IMR-90 (cell line): ENCODE measurements at regions not wholly inside any gene's neighbourhood (a gene's known extent, or its start where the extent isn't known, plus 50 kb on each side); places are given as distances from the start of the nearest gene placed in this dataset.

Experiments
- ATAC-seq: fragments of 200-7000 bp; cut with Tn5 transposase; 2 replicates; pipeline ENCODE4 v1.9.1; 2020; ENCODE audit warnings: low read depth, mild to moderate bottlenecking, moderate library complexity
- BruUV-seq: library from RNA; stranded (reverse); fragments of 400-500 nt; replicated peaks from 2 replicates; lab custom pipeline; 2021; lab: Mats Ljungman, UMichigan
- CTCF ChIA-PET: fragments of 300-600 bp; formaldehyde crosslinking; extraction: SDS; loops from one replicate; lab custom pipeline; 2021; ENCODE audit warnings: antibody characterized with exemption; lab: Yijun Ruan, JAX
- POLR2A ChIA-PET: fragments of 300-600 bp; sonication (Branson Sonifier 250); formaldehyde crosslinking; loops from one replicate; lab custom pipeline; 2022; ENCODE audit warnings: antibody characterized with exemption; ENCODE audit not compliant: unreplicated experiment; lab: Charles Lee
- DNase-seq: peaks from one replicate; pipeline ENCODE4 v3.0.0; 2013
- H2AFZ ChIP-seq: replicated peaks from 2 replicates; pipeline ENCODE3; 2013; ENCODE audit warnings: low read length, mild to moderate bottlenecking; ENCODE audit not compliant: poor library complexity
- H2AK5ac ChIP-seq: 2 replicates; pipeline ENCODE4 v1.6.1; 2013; ENCODE audit warnings: low read depth, low read length, inconsistent platforms
- H2AK9ac ChIP-seq: replicated peaks from 2 replicates; pipeline ENCODE3; 2013; ENCODE audit warnings: mild to moderate bottlenecking, low read depth, low read length, moderate library complexity; ENCODE audit not compliant: poor library complexity
- H2BK120ac ChIP-seq: 2 replicates; pipeline ENCODE4 v1.6.1; 2013; ENCODE audit warnings: low read depth, low read length, inconsistent platforms
- H2BK15ac ChIP-seq: 3 replicates; pipeline ENCODE4 v1.6.1; 2013; ENCODE audit warnings: low read depth, low read length, inconsistent platforms
- H2BK20ac ChIP-seq: 2 replicates; pipeline ENCODE4 v1.6.1; 2013; ENCODE audit warnings: low read depth, mild to moderate bottlenecking, inconsistent platforms, low read length, moderate library complexity
- H2BK5ac ChIP-seq: 2 replicates; pipeline ENCODE4 v1.6.1; 2013; ENCODE audit warnings: mild to moderate bottlenecking, low read depth, low read length, inconsistent platforms; ENCODE audit not compliant: poor library complexity, severe bottlenecking
- H3K14ac ChIP-seq: replicated peaks from 2 replicates; pipeline ENCODE4 v1.6.1; 2013; ENCODE audit warnings: low read depth, low read length, inconsistent platforms
- H3K18ac ChIP-seq: 2 replicates; pipeline ENCODE4 v1.6.1; 2013; ENCODE audit warnings: low read depth, low read length, control low read depth
- H3K23ac ChIP-seq: 2 replicates; pipeline ENCODE4 v1.6.1; 2013; ENCODE audit warnings: low read depth, low read length, inconsistent platforms
- H3K27ac ChIP-seq: 2 replicates; pipeline ENCODE4 v1.5.1; 2013; ENCODE audit warnings: mild to moderate bottlenecking, control low read depth, low read length; ENCODE audit not compliant: insufficient read depth
- H3K27me3 ChIP-seq: 2 replicates; pipeline ENCODE4 v1.6.1; 2013; ENCODE audit warnings: low read length; ENCODE audit not compliant: control insufficient read depth, insufficient read depth
- H3K36me3 ChIP-seq: 2 replicates; pipeline ENCODE4 v1.6.1; 2013; ENCODE audit warnings: low read length, mixed read lengths; ENCODE audit not compliant: control insufficient read depth, insufficient read depth
- H3K4ac ChIP-seq: 2 replicates; pipeline ENCODE4 v1.6.1; 2013; ENCODE audit warnings: low read depth, low read length, inconsistent platforms
- H3K4me1 ChIP-seq: 2 replicates; pipeline ENCODE4 v1.6.1; 2013; ENCODE audit warnings: low read length, mixed read lengths; ENCODE audit not compliant: control insufficient read depth, insufficient read depth
- H3K4me2 ChIP-seq: 2 replicates; pipeline ENCODE4 v1.6.1; 2013; ENCODE audit warnings: low read depth, mild to moderate bottlenecking, control low read depth, low read length, moderate library complexity
- H3K4me3 ChIP-seq: 2 replicates; pipeline ENCODE4 v1.5.1; 2013; ENCODE audit warnings: low read depth, mild to moderate bottlenecking, control low read depth, low read length, moderate library complexity; ENCODE audit not compliant: insufficient read depth
- H3K56ac ChIP-seq: 2 replicates; pipeline ENCODE4 v1.6.1; 2013; ENCODE audit warnings: low read length, inconsistent platforms; ENCODE audit not compliant: insufficient read depth; ENCODE audit errors: extremely low read depth
- H3K79me1 ChIP-seq, 2 experiments: 2 replicates each; pipeline ENCODE4 v1.6.1; 2013; ENCODE audit warnings: low read length in 2 of 2, inconsistent platforms in 1 of 2, low read depth in 1 of 2
- H3K9ac ChIP-seq: 2 replicates; pipeline ENCODE4 v1.6.1; 2013; ENCODE audit warnings: low read depth, low read length, control low read depth
- H3K9me1 ChIP-seq: 2 replicates; pipeline ENCODE4 v1.6.1; 2013; ENCODE audit warnings: low read length, inconsistent platforms; ENCODE audit not compliant: insufficient read depth
- H3K9me3 ChIP-seq: 2 replicates; pipeline ENCODE4 v1.6.1; 2013; ENCODE audit warnings: low read length; ENCODE audit not compliant: control insufficient read depth, insufficient read depth
- H4K20me1 ChIP-seq: 2 replicates; pipeline ENCODE4 v1.6.1; 2013; ENCODE audit warnings: low read length, inconsistent platforms; ENCODE audit not compliant: insufficient read depth
- H4K5ac ChIP-seq: 2 replicates; pipeline ENCODE4 v1.6.1; 2013; ENCODE audit warnings: mild to moderate bottlenecking, low read depth, low read length, control low read depth
- H4K8ac ChIP-seq, 2 experiments: 2 replicates each; pipeline ENCODE4 v1.6.1; 2013; ENCODE audit warnings: low read depth in 2 of 2, low read length in 2 of 2, control low read depth in 1 of 2, inconsistent platforms in 1 of 2
- H4K91ac ChIP-seq: 2 replicates; pipeline ENCODE4 v1.6.1; 2013; ENCODE audit warnings: low read depth, low read length, inconsistent platforms; ENCODE audit not compliant: insufficient read depth
- CEBPB ChIP-seq: IDR thresholded peaks from 2 replicates; pipeline ENCODE4 v1.6.1; 2012; ENCODE audit warnings: low read depth, low read length, improper control_type of control experiment
- FOS ChIP-seq: fragments of 150-350 bp; IDR thresholded peaks from 2 replicates; pipeline ENCODE4 v1.6.1; 2016; ENCODE audit warnings: low read depth, low read length
- MAFK ChIP-seq: IDR thresholded peaks from 2 replicates; pipeline ENCODE4 v1.6.1; 2012; ENCODE audit warnings: low read depth, low read length, improper control_type of control experiment
- MAZ ChIP-seq: IDR thresholded peaks from 2 replicates; pipeline ENCODE4 v1.6.1; 2012; ENCODE audit warnings: low read depth, mild to moderate bottlenecking, low read length, improper control_type of control experiment, moderate library complexity, borderline replicate concordance
- MXI1 ChIP-seq: IDR thresholded peaks from 2 replicates; pipeline ENCODE4 v1.6.1; 2012; ENCODE audit warnings: low read depth, mild to moderate bottlenecking, low read length, moderate library complexity, borderline replicate concordance
- NFE2L2 ChIP-seq: fragments of 150-350 bp; IDR thresholded peaks from 2 replicates; pipeline ENCODE4 v1.6.1; 2016; ENCODE audit warnings: low read depth, mild to moderate bottlenecking, low read length
- POLR2A ChIP-seq: IDR thresholded peaks from 2 replicates; pipeline ENCODE4 v1.6.1; 2012; ENCODE audit warnings: mild to moderate bottlenecking, low read depth, low read length
- RAD21 ChIP-seq: IDR thresholded peaks from 2 replicates; pipeline ENCODE4 v1.6.1; 2012; ENCODE audit warnings: low read length, improper control_type of control experiment
- RCOR1 ChIP-seq: IDR thresholded peaks from 2 replicates; pipeline ENCODE4 v1.6.1; 2012; ENCODE audit warnings: mild to moderate bottlenecking, low read length, improper control_type of control experiment; ENCODE audit not compliant: insufficient replicate concordance
- SMC3 ChIP-seq: fragments of 150-350 bp; IDR thresholded peaks from 2 replicates; pipeline ENCODE4 v1.6.1; 2016; ENCODE audit warnings: low read depth, mild to moderate bottlenecking, antibody characterized with exemption, low read length, moderate library complexity
- WGBS, 2 experiments: methylation state at CpG; one replicate each; pipeline versions ENCODE4 v1.1.5 to v1.1.7; 2013; ENCODE audit warnings: missing lambda C conversion rate in 2 of 2; ENCODE audit not compliant: insufficient read length in 1 of 2; ENCODE audit errors: extremely low coverage in 2 of 2; 5-methylcytosine and 5-hydroxymethylcytosine counted together
- dilution Hi-C: fragments of 300-500 bp; cut with HindIII; formaldehyde crosslinking; loops from one replicate; pipeline ENCODE4 v1.14.3; 2018; ENCODE audit warnings: low sequenced_read_pairs; ENCODE audit not compliant: unreplicated experiment
- in situ Hi-C: fragments of 300-500 bp; cut with MboI; formaldehyde crosslinking; loops from 3 replicates; pipeline ENCODE4 v1.14.3; 2019; ENCODE audit warnings: low sequenced_read_pairs, inconsistent platforms, mixed read lengths
- intact Hi-C: fragments of 100-400 bp; cut with micrococcal nuclease; formaldehyde crosslinking; loops from 2 replicates; pipeline ENCODE4 v1.10.0; 2022
- TF ChIP-seq, protein P1 (sequence below): conservative IDR thresholded peaks from 2 replicates; pipeline ENCODE4 v1.5.1; 2012; ENCODE audit warnings: mild to moderate bottlenecking, low read depth, low read length, improper control_type of control experiment
- TF ChIP-seq, protein P2 (sequence below): fragments of 150-350 bp; IDR thresholded peaks from 2 replicates; pipeline ENCODE4 v1.6.1; 2016; ENCODE audit warnings: low read depth, mild to moderate bottlenecking, low read length, moderate library complexity, borderline replicate concordance
- TF ChIP-seq, protein P3 (sequence below): fragments of 150-350 bp; IDR thresholded peaks from 2 replicates; pipeline ENCODE4 v1.6.1; 2017; ENCODE audit warnings: mild to moderate bottlenecking, antibody characterized with exemption, low read length, low read depth

DNA sequence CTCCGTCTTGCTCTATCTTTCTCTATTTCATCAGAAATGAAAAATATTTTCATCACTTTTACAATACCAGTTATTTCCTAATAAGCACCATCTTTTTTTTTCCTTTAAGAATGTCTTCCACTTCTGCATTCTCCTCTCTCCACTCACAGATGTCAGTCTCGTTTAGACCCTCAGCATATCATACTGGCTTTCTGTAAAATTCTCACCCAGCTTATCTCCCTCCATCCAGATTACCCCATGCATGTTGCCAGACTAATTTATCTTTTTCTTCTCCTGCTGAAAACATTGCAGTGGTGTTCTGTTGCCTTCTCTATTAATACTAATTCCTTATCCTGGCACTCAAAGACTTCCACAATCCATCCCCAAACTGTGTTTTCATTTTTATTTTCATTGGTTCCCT is 513.8 kb upstream of the KLF12 start:
- 29% methylated on average over 1 of the region's 2 CpGs; no CpG with 5 or more reads in 1 of the 2 experiments for WGBS, 2 experiments
- H3K18ac ChIP-seq: no peak overlapping the region
- ChIA-PET POLR2A (no interaction called here), CTCF (no interaction called here)
- no peak overlapping the region for H3K4ac ChIP-seq
- no peak overlapping the region for H2BK15ac ChIP-seq
- no peak overlapping the region for H4K5ac ChIP-seq
- H3K27me3 ChIP-seq: no peaks in the 10 kb centered on the region
- ATAC-seq: no peak
- no peak overlapping the region for H2AK5ac ChIP-seq
- H3K56ac ChIP-seq: no peak overlapping the region
- no peak overlapping the region for H4K91ac ChIP-seq
- BruUV-seq: no TSS peak
- H3K9me1 ChIP-seq: no peaks in the 10 kb centered on the region
- no peak overlapping the region for H3K4me2 ChIP-seq
- in situ Hi-C loops (no loop called here), dilution Hi-C loops (no loop called here), intact Hi-C loops (no loop called here)
- no peak overlapping the region for H4K8ac ChIP-seq
- no peak overlapping the region for H2AFZ ChIP-seq
- H3K79me1 ChIP-seq: no peaks in the 10 kb centered on the region
- TF ChIP-seq POLR2A (no peak), SMC3 (no peak), MAZ (no peak), MAFK (no peak), MXI1 (no peak), RAD21 (no peak), RCOR1 (no peak), CEBPB (no peak), FOS (no peak), NFE2L2 (no peak)
- TF ChIP-seq, protein P1, sequence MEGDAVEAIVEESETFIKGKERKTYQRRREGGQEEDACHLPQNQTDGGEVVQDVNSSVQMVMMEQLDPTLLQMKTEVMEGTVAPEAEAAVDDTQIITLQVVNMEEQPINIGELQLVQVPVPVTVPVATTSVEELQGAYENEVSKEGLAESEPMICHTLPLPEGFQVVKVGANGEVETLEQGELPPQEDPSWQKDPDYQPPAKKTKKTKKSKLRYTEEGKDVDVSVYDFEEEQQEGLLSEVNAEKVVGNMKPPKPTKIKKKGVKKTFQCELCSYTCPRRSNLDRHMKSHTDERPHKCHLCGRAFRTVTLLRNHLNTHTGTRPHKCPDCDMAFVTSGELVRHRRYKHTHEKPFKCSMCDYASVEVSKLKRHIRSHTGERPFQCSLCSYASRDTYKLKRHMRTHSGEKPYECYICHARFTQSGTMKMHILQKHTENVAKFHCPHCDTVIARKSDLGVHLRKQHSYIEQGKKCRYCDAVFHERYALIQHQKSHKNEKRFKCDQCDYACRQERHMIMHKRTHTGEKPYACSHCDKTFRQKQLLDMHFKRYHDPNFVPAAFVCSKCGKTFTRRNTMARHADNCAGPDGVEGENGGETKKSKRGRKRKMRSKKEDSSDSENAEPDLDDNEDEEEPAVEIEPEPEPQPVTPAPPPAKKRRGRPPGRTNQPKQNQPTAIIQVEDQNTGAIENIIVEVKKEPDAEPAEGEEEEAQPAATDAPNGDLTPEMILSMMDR: no peak
- TF ChIP-seq, protein P2, sequence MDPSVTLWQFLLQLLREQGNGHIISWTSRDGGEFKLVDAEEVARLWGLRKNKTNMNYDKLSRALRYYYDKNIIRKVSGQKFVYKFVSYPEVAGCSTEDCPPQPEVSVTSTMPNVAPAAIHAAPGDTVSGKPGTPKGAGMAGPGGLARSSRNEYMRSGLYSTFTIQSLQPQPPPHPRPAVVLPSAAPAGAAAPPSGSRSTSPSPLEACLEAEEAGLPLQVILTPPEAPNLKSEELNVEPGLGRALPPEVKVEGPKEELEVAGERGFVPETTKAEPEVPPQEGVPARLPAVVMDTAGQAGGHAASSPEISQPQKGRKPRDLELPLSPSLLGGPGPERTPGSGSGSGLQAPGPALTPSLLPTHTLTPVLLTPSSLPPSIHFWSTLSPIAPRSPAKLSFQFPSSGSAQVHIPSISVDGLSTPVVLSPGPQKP: no peak
- TF ChIP-seq, protein P3, sequence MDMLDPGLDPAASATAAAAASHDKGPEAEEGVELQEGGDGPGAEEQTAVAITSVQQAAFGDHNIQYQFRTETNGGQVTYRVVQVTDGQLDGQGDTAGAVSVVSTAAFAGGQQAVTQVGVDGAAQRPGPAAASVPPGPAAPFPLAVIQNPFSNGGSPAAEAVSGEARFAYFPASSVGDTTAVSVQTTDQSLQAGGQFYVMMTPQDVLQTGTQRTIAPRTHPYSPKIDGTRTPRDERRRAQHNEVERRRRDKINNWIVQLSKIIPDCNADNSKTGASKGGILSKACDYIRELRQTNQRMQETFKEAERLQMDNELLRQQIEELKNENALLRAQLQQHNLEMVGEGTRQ: no peak
- no peaks in the 10 kb centered on the region for H4K20me1 ChIP-seq
- H3K4me1 ChIP-seq: no peaks in the 10 kb centered on the region
- no peak overlapping the region for H2BK120ac ChIP-seq
- H3K9ac ChIP-seq: no peak overlapping the region
- no peak overlapping the region for H2BK20ac ChIP-seq
- no peak overlapping the region for H2AK9ac ChIP-seq
- H3K4me3 ChIP-seq: no peak overlapping the region
- H3K27ac ChIP-seq: no peak overlapping the region
- H2BK5ac ChIP-seq: no peak overlapping the region
- no peaks in the 10 kb centered on the region for H3K36me3 ChIP-seq
- H3K23ac ChIP-seq: no peak overlapping the region
- no peaks in the 10 kb centered on the region for H3K9me3 ChIP-seq
- no peak overlapping the region for H3K14ac ChIP-seq
- DNase-seq: no peak
